HepG2 (cell line): ENCODE measurements at regions not wholly inside any gene's neighbourhood (a gene's known extent, or its start where the extent isn't known, plus 50 kb on each side); places are given as distances from the start of the nearest gene placed in this dataset.

ENCODE experiments used
- ATAC-seq: fragments of 200-7000 bp; cut with Tn5 transposase; 3 replicates; pipeline ENCODE4 v1.9.1; 2020; ENCODE audit warnings: mild to moderate bottlenecking, moderate library complexity
- BruUV-seq: library from RNA; stranded (reverse); fragments of 400-500 nt; replicated peaks from 2 replicates; lab custom pipeline; 2021; lab: Mats Ljungman, UMichigan
- CTCF ChIA-PET: fragments of 300-600 bp; formaldehyde crosslinking; extraction: SDS; loops from one replicate; lab custom pipeline; 2021; ENCODE audit warnings: low total read pairs, inconsistent platforms, low intra/inter-chr PET ratio; lab: Yijun Ruan, JAX
- POLR2A ChIA-PET: fragments of 350-600 bp; sonication (Branson Sonifier 250); formaldehyde crosslinking; loops from one replicate; lab custom pipeline; 2020; ENCODE audit warnings: antibody characterized with exemption, inconsistent platforms; lab: Yijun Ruan, JAX
- DNase-seq: peaks from one replicate; pipeline ENCODE4 v3.0.0-alpha.2; 2015; ENCODE audit warnings: low spot score
- FAIRE-seq: peaks from 3 replicates; lab custom pipeline; 2011; peaks lifted over from hg19 to GRCh38; lab: Jason Lieb, UNC
- H2AFZ ChIP-seq: one replicate; pipeline ENCODE4 v1.6.1; 2011; ENCODE audit warnings: low read length, inconsistent platforms
- H3K27ac ChIP-seq: fragments of 300-600 bp; 3 replicates; pipeline ENCODE4 v1.8.0; 2011; ENCODE audit warnings: mixed run types, mild to moderate bottlenecking, mixed read lengths, low read length, inconsistent platforms; ENCODE audit not compliant: insufficient read depth; ENCODE audit errors: extremely low read length
- H3K27me3 ChIP-seq, 2 experiments: fragments of 200-600 bp in 1 of 2; 2 replicates in 1 of 2; 3 replicates in 1 of 2; pipeline versions ENCODE4 v1.6.0 to v1.8.0; 2011; ENCODE audit warnings: low read length in 2 of 2, mild to moderate bottlenecking in 2 of 2, moderate library complexity in 2 of 2, inconsistent platforms in 1 of 2; ENCODE audit not compliant: insufficient read depth in 2 of 2, control insufficient read depth in 1 of 2
- H3K36me3 ChIP-seq, 2 experiments: fragments of 200-600 bp in 1 of 2; replicated peaks in 1 of 2; 2 replicates in 1 of 2; 3 replicates in 1 of 2; pipeline versions ENCODE4 v1.5.1 to v1.8.0; 2011; ENCODE audit warnings: low read length in 2 of 2, inconsistent platforms in 1 of 2; ENCODE audit not compliant: insufficient read depth in 2 of 2, control insufficient read depth in 1 of 2
- H3K4me1 ChIP-seq: 2 replicates; pipeline ENCODE4 v1.5.1; 2012; ENCODE audit warnings: low read length, inconsistent platforms; ENCODE audit not compliant: insufficient read depth
- H3K4me2 ChIP-seq: 2 replicates; pipeline ENCODE4 v1.6.0; 2011; ENCODE audit warnings: low read depth, low read length, inconsistent platforms
- H3K4me3 ChIP-seq, 3 experiments: fragments of 200-600 bp in 1 of 3; sonication (generic), shearing (Covaris generic) in 1 of 3; replicated peaks in 1 of 3; 2 replicates each; pipeline ENCODE4 v1.5.1; 2011 to 2016; ENCODE audit warnings: low read length in 3 of 3, inconsistent platforms in 2 of 3, low read depth in 2 of 3, mild to moderate bottlenecking in 2 of 3, control low read depth in 1 of 3, mixed read lengths in 1 of 3; ENCODE audit not compliant: insufficient read depth in 1 of 3
- H3K79me2 ChIP-seq: one replicate; pipeline ENCODE4 v1.6.1; 2011; ENCODE audit warnings: low read length, inconsistent platforms; ENCODE audit not compliant: insufficient read depth
- H3K9ac ChIP-seq: 2 replicates; pipeline ENCODE4 v1.6.0; 2011; ENCODE audit warnings: mild to moderate bottlenecking, low read depth, low read length, inconsistent platforms; ENCODE audit not compliant: insufficient read depth
- H3K9me3 ChIP-seq: 2 replicates; pipeline ENCODE4 v1.5.1; 2012; ENCODE audit warnings: mild to moderate bottlenecking, low read length
- H4K20me1 ChIP-seq: 2 replicates; pipeline ENCODE4 v1.6.0; 2011; ENCODE audit warnings: inconsistent platforms, mild to moderate bottlenecking, low read length, moderate library complexity; ENCODE audit not compliant: insufficient read depth
- AGO2 ChIP-seq: fragments of 200-400 bp; formaldehyde crosslinking; optimal IDR thresholded peaks from 2 replicates; pipeline ENCODE3; 2017; ENCODE audit warnings: mild to moderate bottlenecking, low read depth, low read length, moderate library complexity
- DNMT1 ChIP-seq: sonication (generic); formaldehyde crosslinking; IDR thresholded peaks from 2 replicates; pipeline ENCODE4 v1.5.1; 2020; ENCODE audit warnings: mild to moderate bottlenecking, missing genetic modification reagents
- HHEX ChIP-seq: IDR thresholded peaks from 2 replicates; pipeline ENCODE4 v1.6.1; 2016; ENCODE audit warnings: control low read depth
- MAF1 ChIP-seq: sonication (generic); formaldehyde crosslinking; IDR thresholded peaks from 2 replicates; pipeline ENCODE4 v1.5.0; 2020; ENCODE audit warnings: missing genetic modification reagents, borderline replicate concordance
- NAIF1 ChIP-seq: sonication (generic); formaldehyde crosslinking; IDR thresholded peaks from 2 replicates; pipeline ENCODE4 v1.5.0; 2020; ENCODE audit warnings: mild to moderate bottlenecking, missing genetic modification reagents, borderline replicate concordance
- NBN ChIP-seq: fragments of 450-650 bp; conservative IDR thresholded peaks from 2 replicates; pipeline ENCODE4 v1.6.1; 2017
- PAX8 ChIP-seq: sonication (generic); formaldehyde crosslinking; IDR thresholded peaks from 2 replicates; pipeline ENCODE4 v1.8.0; 2022; ENCODE audit warnings: mild to moderate bottlenecking, missing genetic modification reagents, borderline replicate concordance
- PCBP2 ChIP-seq: fragments of 200-400 bp; formaldehyde crosslinking; optimal IDR thresholded peaks from 2 replicates; pipeline ENCODE3; 2018; ENCODE audit warnings: low read length, low read depth; ENCODE audit not compliant: poor library complexity, severe bottlenecking
- PHF5A ChIP-seq: IDR thresholded peaks from one replicate; pipeline ENCODE4 v1.6.1; 2018; ENCODE audit warnings: low read depth, missing genetic modification reagents; ENCODE audit not compliant: unreplicated experiment
- SMAD1 ChIP-seq: sonication (generic); formaldehyde crosslinking; IDR thresholded peaks from 2 replicates; pipeline ENCODE4 v1.4.0; 2020; ENCODE audit warnings: missing genetic modification reagents, low read depth, mild to moderate bottlenecking, borderline replicate concordance
- SMYD3 ChIP-seq: sonication (generic); formaldehyde crosslinking; IDR thresholded peaks from 2 replicates; pipeline ENCODE4 v1.8.1; 2023; ENCODE audit warnings: mild to moderate bottlenecking, missing genetic modification reagents
- SOX13 ChIP-seq, 3 experiments: fragments of 450-650 bp in 1 of 3; sonication (generic) in 1 of 3; formaldehyde crosslinking in 1 of 3; IDR thresholded peaks in 2 of 3; conservative IDR thresholded peaks in 1 of 3; 2 replicates each; pipeline versions ENCODE4 v1.5.0 to v1.6.1; 2016 to 2020; ENCODE audit warnings: antibody characterized with exemption in 1 of 3, mild to moderate bottlenecking in 1 of 3, missing compliant biosample characterization in 1 of 3, missing genetic modification reagents in 1 of 3, moderate library complexity in 1 of 3
- SUZ12 ChIP-seq: fragments of 150-350 bp; IDR thresholded peaks from 2 replicates; pipeline ENCODE4 v1.6.1; 2014; ENCODE audit warnings: low read depth, low read length
- SYNCRIP ChIP-seq: fragments of 200-400 bp; formaldehyde crosslinking; IDR thresholded peaks from 2 replicates; pipeline ENCODE4 v1.6.1; 2018; ENCODE audit warnings: mild to moderate bottlenecking, low read depth, low read length; ENCODE audit not compliant: insufficient read depth
- ZNF235 ChIP-seq: sonication (generic); formaldehyde crosslinking; IDR thresholded peaks from 2 replicates; pipeline ENCODE4 v1.8.1; 2023; ENCODE audit warnings: mild to moderate bottlenecking, missing genetic modification reagents, borderline replicate concordance
- ZNF326 ChIP-seq: sonication (generic); formaldehyde crosslinking; IDR thresholded peaks from 2 replicates; pipeline ENCODE4 v1.4.0; 2020; ENCODE audit warnings: missing genetic modification reagents, borderline replicate concordance
- ZNF878 ChIP-seq: sonication (generic); formaldehyde crosslinking; IDR thresholded peaks from 2 replicates; pipeline ENCODE4 v1.8.1; 2023; ENCODE audit warnings: mild to moderate bottlenecking, missing genetic modification reagents, moderate library complexity
- WGBS: methylation state at CpG from one replicate; pipeline ENCODE4 v1.1.6; 2017; ENCODE audit warnings: low lambda C conversion rate; 5-methylcytosine and 5-hydroxymethylcytosine counted together
- in situ Hi-C: cut with HindIII; loops from 2 replicates; pipeline ENCODE4 v1.10.0; 2017; ENCODE audit warnings: low pct_unique_long_range_greater_than_20kb; ENCODE audit not compliant: extremely low pct_ligation_motif_present
- intact Hi-C: fragments of 100-400 bp; cut with micrococcal nuclease; formaldehyde crosslinking; loops from one replicate; pipeline ENCODE4 v1.10.0; 2022; ENCODE audit not compliant: unreplicated experiment

- H3K27me3 ChIP-seq: no peaks in the 10 kb centered on the region
- no peak overlapping the region for H3K9ac ChIP-seq
- CTCF ChIA-PET: no interaction called here
- no peak overlapping the region for H3K27ac ChIP-seq
- H3K79me2 ChIP-seq: no peaks in the 10 kb centered on the region
- 0% methylated on average over 1 of the region's 1 CpG for WGBS
- no peak for FAIRE-seq
- BruUV-seq: no TSS peak
- no peaks in the 10 kb centered on the region for H3K9me3 ChIP-seq
- H2AFZ ChIP-seq: no peak overlapping the region
- in situ Hi-C loops: no loop called here
- no peak overlapping the region for H3K4me3 ChIP-seq
- H3K4me2 ChIP-seq: no peak overlapping the region
- POLR2A ChIA-PET: no interaction called here
- no peak for DNase-seq
- H4K20me1 ChIP-seq: no peaks in the 10 kb centered on the region
- TF ChIP-seq ZNF878 (no peak), ZNF326 (CRISPR knock-in tag) (no peak), PHF5A (CRISPR knock-in tag) (no peak), SUZ12 (no peak), ZNF235 (CRISPR knock-in tag) (no peak), PAX8 (CRISPR knock-in tag) (no peak), SYNCRIP (no peak), NAIF1 (CRISPR knock-in tag) (no peak), NBN (no peak), HHEX (no peak), MAF1 (CRISPR knock-in tag) (no peak), SMAD1 (CRISPR knock-in tag) (no peak), DNMT1 (no peak), AGO2 (no peak), SOX13 (IDR thresholded peaks at IDR 0.05) (no peak), SOX13 (CRISPR knock-in tag; conservative IDR thresholded peaks at IDR 0.05 in 1 of 2, IDR thresholded peaks at IDR 0.05 in 1 of 2) (no peak), SMYD3 (CRISPR knock-in tag) (no peak), PCBP2 (no peak)
- no peaks in the 10 kb centered on the region for H3K36me3 ChIP-seq
- ATAC-seq: no peak
- intact Hi-C loops: no loop called here
- no peaks in the 10 kb centered on the region for H3K4me1 ChIP-seq
Observed at GRCh38 chr1:192927496-192927895, 118.7 kb downstream of the RGS2 start.
